IMR-90 (cell line): ENCODE measurements at regions not wholly inside any gene's neighbourhood (a gene's known extent, or its start where the extent isn't known, plus 50 kb on each side); places are given as distances from the start of the nearest gene placed in this dataset.

Experiments used
- ATAC-seq: fragments of 200-7000 bp; cut with Tn5 transposase; 2 replicates; pipeline ENCODE4 v1.9.1; 2020; ENCODE audit warnings: low read depth, mild to moderate bottlenecking, moderate library complexity
- BruUV-seq: library from RNA; stranded (reverse); fragments of 400-500 nt; replicated peaks from 2 replicates; lab custom pipeline; 2021; lab: Mats Ljungman, UMichigan
- CTCF ChIA-PET: fragments of 300-600 bp; formaldehyde crosslinking; extraction: SDS; loops from one replicate; lab custom pipeline; 2021; ENCODE audit warnings: antibody characterized with exemption; lab: Yijun Ruan, JAX
- POLR2A ChIA-PET: fragments of 300-600 bp; sonication (Branson Sonifier 250); formaldehyde crosslinking; loops from one replicate; lab custom pipeline; 2022; ENCODE audit warnings: antibody characterized with exemption; ENCODE audit not compliant: unreplicated experiment; lab: Charles Lee
- DNase-seq: peaks from one replicate; pipeline ENCODE4 v3.0.0; 2013
- H2AFZ ChIP-seq: replicated peaks from 2 replicates; pipeline ENCODE3; 2013; ENCODE audit warnings: low read length, mild to moderate bottlenecking; ENCODE audit not compliant: poor library complexity
- H2AK5ac ChIP-seq: 2 replicates; pipeline ENCODE4 v1.6.1; 2013; ENCODE audit warnings: low read depth, low read length, inconsistent platforms
- H2AK9ac ChIP-seq: replicated peaks from 2 replicates; pipeline ENCODE3; 2013; ENCODE audit warnings: mild to moderate bottlenecking, low read depth, low read length, moderate library complexity; ENCODE audit not compliant: poor library complexity
- H2BK120ac ChIP-seq: 2 replicates; pipeline ENCODE4 v1.6.1; 2013; ENCODE audit warnings: low read depth, low read length, inconsistent platforms
- H2BK15ac ChIP-seq: 3 replicates; pipeline ENCODE4 v1.6.1; 2013; ENCODE audit warnings: low read depth, low read length, inconsistent platforms
- H2BK20ac ChIP-seq: 2 replicates; pipeline ENCODE4 v1.6.1; 2013; ENCODE audit warnings: low read depth, mild to moderate bottlenecking, inconsistent platforms, low read length, moderate library complexity
- H2BK5ac ChIP-seq: 2 replicates; pipeline ENCODE4 v1.6.1; 2013; ENCODE audit warnings: mild to moderate bottlenecking, low read depth, low read length, inconsistent platforms; ENCODE audit not compliant: poor library complexity, severe bottlenecking
- H3K14ac ChIP-seq: replicated peaks from 2 replicates; pipeline ENCODE4 v1.6.1; 2013; ENCODE audit warnings: low read depth, low read length, inconsistent platforms
- H3K18ac ChIP-seq: 2 replicates; pipeline ENCODE4 v1.6.1; 2013; ENCODE audit warnings: low read depth, low read length, control low read depth
- H3K23ac ChIP-seq: 2 replicates; pipeline ENCODE4 v1.6.1; 2013; ENCODE audit warnings: low read depth, low read length, inconsistent platforms
- H3K27ac ChIP-seq: 2 replicates; pipeline ENCODE4 v1.5.1; 2013; ENCODE audit warnings: mild to moderate bottlenecking, control low read depth, low read length; ENCODE audit not compliant: insufficient read depth
- H3K27me3 ChIP-seq: 2 replicates; pipeline ENCODE4 v1.6.1; 2013; ENCODE audit warnings: low read length; ENCODE audit not compliant: control insufficient read depth, insufficient read depth
- H3K36me3 ChIP-seq: 2 replicates; pipeline ENCODE4 v1.6.1; 2013; ENCODE audit warnings: low read length, mixed read lengths; ENCODE audit not compliant: control insufficient read depth, insufficient read depth
- H3K4ac ChIP-seq: 2 replicates; pipeline ENCODE4 v1.6.1; 2013; ENCODE audit warnings: low read depth, low read length, inconsistent platforms
- H3K4me1 ChIP-seq: 2 replicates; pipeline ENCODE4 v1.6.1; 2013; ENCODE audit warnings: low read length, mixed read lengths; ENCODE audit not compliant: control insufficient read depth, insufficient read depth
- H3K4me2 ChIP-seq: 2 replicates; pipeline ENCODE4 v1.6.1; 2013; ENCODE audit warnings: low read depth, mild to moderate bottlenecking, control low read depth, low read length, moderate library complexity
- H3K4me3 ChIP-seq: 2 replicates; pipeline ENCODE4 v1.5.1; 2013; ENCODE audit warnings: low read depth, mild to moderate bottlenecking, control low read depth, low read length, moderate library complexity; ENCODE audit not compliant: insufficient read depth
- H3K56ac ChIP-seq: 2 replicates; pipeline ENCODE4 v1.6.1; 2013; ENCODE audit warnings: low read length, inconsistent platforms; ENCODE audit not compliant: insufficient read depth; ENCODE audit errors: extremely low read depth
- H3K79me1 ChIP-seq, 2 experiments: 2 replicates each; pipeline ENCODE4 v1.6.1; 2013; ENCODE audit warnings: low read length in 2 of 2, inconsistent platforms in 1 of 2, low read depth in 1 of 2
- H3K9ac ChIP-seq: 2 replicates; pipeline ENCODE4 v1.6.1; 2013; ENCODE audit warnings: low read depth, low read length, control low read depth
- H3K9me1 ChIP-seq: 2 replicates; pipeline ENCODE4 v1.6.1; 2013; ENCODE audit warnings: low read length, inconsistent platforms; ENCODE audit not compliant: insufficient read depth
- H3K9me3 ChIP-seq: 2 replicates; pipeline ENCODE4 v1.6.1; 2013; ENCODE audit warnings: low read length; ENCODE audit not compliant: control insufficient read depth, insufficient read depth
- H4K20me1 ChIP-seq: 2 replicates; pipeline ENCODE4 v1.6.1; 2013; ENCODE audit warnings: low read length, inconsistent platforms; ENCODE audit not compliant: insufficient read depth
- H4K5ac ChIP-seq: 2 replicates; pipeline ENCODE4 v1.6.1; 2013; ENCODE audit warnings: mild to moderate bottlenecking, low read depth, low read length, control low read depth
- H4K8ac ChIP-seq, 2 experiments: 2 replicates each; pipeline ENCODE4 v1.6.1; 2013; ENCODE audit warnings: low read depth in 2 of 2, low read length in 2 of 2, control low read depth in 1 of 2, inconsistent platforms in 1 of 2
- H4K91ac ChIP-seq: 2 replicates; pipeline ENCODE4 v1.6.1; 2013; ENCODE audit warnings: low read depth, low read length, inconsistent platforms; ENCODE audit not compliant: insufficient read depth
- BHLHE40 ChIP-seq: fragments of 150-350 bp; IDR thresholded peaks from 2 replicates; pipeline ENCODE4 v1.6.1; 2016; ENCODE audit warnings: mild to moderate bottlenecking, low read depth, low read length
- CEBPB ChIP-seq: IDR thresholded peaks from 2 replicates; pipeline ENCODE4 v1.6.1; 2012; ENCODE audit warnings: low read depth, low read length, improper control_type of control experiment
- CHD1 ChIP-seq: IDR thresholded peaks from 2 replicates; pipeline ENCODE4 v1.6.1; 2012; ENCODE audit warnings: low read depth, low read length, improper control_type of control experiment
- FOS ChIP-seq: fragments of 150-350 bp; IDR thresholded peaks from 2 replicates; pipeline ENCODE4 v1.6.1; 2016; ENCODE audit warnings: low read depth, low read length
- MAFK ChIP-seq: IDR thresholded peaks from 2 replicates; pipeline ENCODE4 v1.6.1; 2012; ENCODE audit warnings: low read depth, low read length, improper control_type of control experiment
- MAZ ChIP-seq: IDR thresholded peaks from 2 replicates; pipeline ENCODE4 v1.6.1; 2012; ENCODE audit warnings: low read depth, mild to moderate bottlenecking, low read length, improper control_type of control experiment, moderate library complexity, borderline replicate concordance
- MXI1 ChIP-seq: IDR thresholded peaks from 2 replicates; pipeline ENCODE4 v1.6.1; 2012; ENCODE audit warnings: low read depth, mild to moderate bottlenecking, low read length, moderate library complexity, borderline replicate concordance
- NFE2L2 ChIP-seq: fragments of 150-350 bp; IDR thresholded peaks from 2 replicates; pipeline ENCODE4 v1.6.1; 2016; ENCODE audit warnings: low read depth, mild to moderate bottlenecking, low read length
- POLR2A ChIP-seq: IDR thresholded peaks from 2 replicates; pipeline ENCODE4 v1.6.1; 2012; ENCODE audit warnings: mild to moderate bottlenecking, low read depth, low read length
- RAD21 ChIP-seq: IDR thresholded peaks from 2 replicates; pipeline ENCODE4 v1.6.1; 2012; ENCODE audit warnings: low read length, improper control_type of control experiment
- RCOR1 ChIP-seq: IDR thresholded peaks from 2 replicates; pipeline ENCODE4 v1.6.1; 2012; ENCODE audit warnings: mild to moderate bottlenecking, low read length, improper control_type of control experiment; ENCODE audit not compliant: insufficient replicate concordance
- RFX5 ChIP-seq: IDR thresholded peaks from 2 replicates; pipeline ENCODE4 v1.8.0; 2012; ENCODE audit warnings: low read depth, mild to moderate bottlenecking, low read length, moderate library complexity
- SMC3 ChIP-seq: fragments of 150-350 bp; IDR thresholded peaks from 2 replicates; pipeline ENCODE4 v1.6.1; 2016; ENCODE audit warnings: low read depth, mild to moderate bottlenecking, antibody characterized with exemption, low read length, moderate library complexity
- WGBS, 2 experiments: methylation state at CpG; one replicate each; pipeline versions ENCODE4 v1.1.5 to v1.1.7; 2013; ENCODE audit warnings: missing lambda C conversion rate in 2 of 2; ENCODE audit not compliant: insufficient read length in 1 of 2; ENCODE audit errors: extremely low coverage in 2 of 2; 5-methylcytosine and 5-hydroxymethylcytosine counted together
- dilution Hi-C: fragments of 300-500 bp; cut with HindIII; formaldehyde crosslinking; loops from one replicate; pipeline ENCODE4 v1.14.3; 2018; ENCODE audit warnings: low sequenced_read_pairs; ENCODE audit not compliant: unreplicated experiment
- in situ Hi-C: fragments of 300-500 bp; cut with MboI; formaldehyde crosslinking; loops from 3 replicates; pipeline ENCODE4 v1.14.3; 2019; ENCODE audit warnings: low sequenced_read_pairs, inconsistent platforms, mixed read lengths
- intact Hi-C: fragments of 100-400 bp; cut with micrococcal nuclease; formaldehyde crosslinking; loops from 2 replicates; pipeline ENCODE4 v1.10.0; 2022
- TF ChIP-seq, protein P1 (sequence below): conservative IDR thresholded peaks from 2 replicates; pipeline ENCODE4 v1.5.1; 2012; ENCODE audit warnings: mild to moderate bottlenecking, low read depth, low read length, improper control_type of control experiment
- TF ChIP-seq, protein P2 (sequence below): fragments of 150-350 bp; IDR thresholded peaks from 2 replicates; pipeline ENCODE4 v1.6.1; 2017; ENCODE audit warnings: mild to moderate bottlenecking, antibody characterized with exemption, low read length, low read depth
- TF ChIP-seq, protein P3 (sequence below): fragments of 150-350 bp; IDR thresholded peaks from 2 replicates; pipeline ENCODE4 v1.6.1; 2016; ENCODE audit warnings: low read depth, mild to moderate bottlenecking, low read length, moderate library complexity, borderline replicate concordance

DNA sequence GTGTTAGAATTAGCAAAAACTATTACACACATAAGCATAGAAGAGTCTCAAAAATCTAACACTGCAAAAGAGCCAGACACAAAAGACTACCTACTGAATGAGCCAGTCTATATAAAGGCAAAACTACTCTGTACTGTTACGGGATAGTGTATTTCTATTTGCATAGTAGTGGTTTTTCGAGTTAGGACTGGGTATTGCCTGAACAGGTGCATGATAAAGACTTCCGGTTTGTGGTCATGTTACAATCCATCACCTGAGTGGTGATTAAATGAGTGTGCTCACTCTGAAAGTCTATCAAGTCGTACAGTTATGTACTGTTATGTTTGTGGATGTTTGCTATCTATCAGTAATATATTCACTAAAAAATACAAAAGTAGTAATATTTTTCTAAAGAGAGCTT lies 523.3 kb upstream of the SYT4 start:
- Histone ChIP-seq H4K5ac (no peak overlapping the region), H2AK5ac (no peak overlapping the region), H3K27ac (no peak overlapping the region), H2BK120ac (no peak overlapping the region), H3K27me3 (no peaks in the 10 kb centered on the region), H3K9me3 (no peaks in the 10 kb centered on the region), H4K20me1 (no peaks in the 10 kb centered on the region), H2AK9ac (no peak overlapping the region), H2BK20ac (no peak overlapping the region), H4K8ac (no peak overlapping the region), H3K9ac (no peak overlapping the region), H3K4me3 (no peak overlapping the region), H3K4ac (no peak overlapping the region), H3K4me1 (no peaks in the 10 kb centered on the region), H3K18ac (no peak overlapping the region), H3K9me1 (no peaks in the 10 kb centered on the region), H2BK5ac (no peak overlapping the region), H3K79me1 (no peaks in the 10 kb centered on the region), H3K4me2 (no peak overlapping the region), H4K91ac (no peak overlapping the region), H2AFZ (no peak overlapping the region), H3K36me3 (no peaks in the 10 kb centered on the region), H2BK15ac (no peak overlapping the region), H3K14ac (no peak overlapping the region), H3K23ac (no peak overlapping the region), H3K56ac (no peak overlapping the region)
- intact Hi-C loops = loop anchor here (10.0 kb wide), 1 partner anchor 64 kb away; no protein-coding TSS in a partner anchor
- in situ Hi-C loops = no loop called here
- dilution Hi-C loops = no loop called here
- no TSS peak for BruUV-seq
- ChIA-PET POLR2A (no interaction called here), CTCF (no interaction called here)
- ATAC-seq (no peak), DNase-seq (no peak)
- TF ChIP-seq MXI1 = no peak
- TF ChIP-seq RCOR1 = no peak
- TF ChIP-seq, protein P1, sequence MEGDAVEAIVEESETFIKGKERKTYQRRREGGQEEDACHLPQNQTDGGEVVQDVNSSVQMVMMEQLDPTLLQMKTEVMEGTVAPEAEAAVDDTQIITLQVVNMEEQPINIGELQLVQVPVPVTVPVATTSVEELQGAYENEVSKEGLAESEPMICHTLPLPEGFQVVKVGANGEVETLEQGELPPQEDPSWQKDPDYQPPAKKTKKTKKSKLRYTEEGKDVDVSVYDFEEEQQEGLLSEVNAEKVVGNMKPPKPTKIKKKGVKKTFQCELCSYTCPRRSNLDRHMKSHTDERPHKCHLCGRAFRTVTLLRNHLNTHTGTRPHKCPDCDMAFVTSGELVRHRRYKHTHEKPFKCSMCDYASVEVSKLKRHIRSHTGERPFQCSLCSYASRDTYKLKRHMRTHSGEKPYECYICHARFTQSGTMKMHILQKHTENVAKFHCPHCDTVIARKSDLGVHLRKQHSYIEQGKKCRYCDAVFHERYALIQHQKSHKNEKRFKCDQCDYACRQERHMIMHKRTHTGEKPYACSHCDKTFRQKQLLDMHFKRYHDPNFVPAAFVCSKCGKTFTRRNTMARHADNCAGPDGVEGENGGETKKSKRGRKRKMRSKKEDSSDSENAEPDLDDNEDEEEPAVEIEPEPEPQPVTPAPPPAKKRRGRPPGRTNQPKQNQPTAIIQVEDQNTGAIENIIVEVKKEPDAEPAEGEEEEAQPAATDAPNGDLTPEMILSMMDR = no peak
- no peak for TF ChIP-seq SMC3
- no peak for TF ChIP-seq MAFK
- TF ChIP-seq NFE2L2 = no peak
- TF ChIP-seq, protein P2, sequence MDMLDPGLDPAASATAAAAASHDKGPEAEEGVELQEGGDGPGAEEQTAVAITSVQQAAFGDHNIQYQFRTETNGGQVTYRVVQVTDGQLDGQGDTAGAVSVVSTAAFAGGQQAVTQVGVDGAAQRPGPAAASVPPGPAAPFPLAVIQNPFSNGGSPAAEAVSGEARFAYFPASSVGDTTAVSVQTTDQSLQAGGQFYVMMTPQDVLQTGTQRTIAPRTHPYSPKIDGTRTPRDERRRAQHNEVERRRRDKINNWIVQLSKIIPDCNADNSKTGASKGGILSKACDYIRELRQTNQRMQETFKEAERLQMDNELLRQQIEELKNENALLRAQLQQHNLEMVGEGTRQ = no peak
- no peak for TF ChIP-seq CEBPB
- TF ChIP-seq RAD21 = no peak
- TF ChIP-seq FOS = no peak
- TF ChIP-seq CHD1 = no peak
- TF ChIP-seq, protein P3, sequence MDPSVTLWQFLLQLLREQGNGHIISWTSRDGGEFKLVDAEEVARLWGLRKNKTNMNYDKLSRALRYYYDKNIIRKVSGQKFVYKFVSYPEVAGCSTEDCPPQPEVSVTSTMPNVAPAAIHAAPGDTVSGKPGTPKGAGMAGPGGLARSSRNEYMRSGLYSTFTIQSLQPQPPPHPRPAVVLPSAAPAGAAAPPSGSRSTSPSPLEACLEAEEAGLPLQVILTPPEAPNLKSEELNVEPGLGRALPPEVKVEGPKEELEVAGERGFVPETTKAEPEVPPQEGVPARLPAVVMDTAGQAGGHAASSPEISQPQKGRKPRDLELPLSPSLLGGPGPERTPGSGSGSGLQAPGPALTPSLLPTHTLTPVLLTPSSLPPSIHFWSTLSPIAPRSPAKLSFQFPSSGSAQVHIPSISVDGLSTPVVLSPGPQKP = no peak
- no peak for TF ChIP-seq MAZ
- no peak for TF ChIP-seq POLR2A
- no peak for TF ChIP-seq BHLHE40
- no peak for TF ChIP-seq RFX5
- no CpG with 5 or more reads among the region's 4 CpGs for WGBS, 2 experiments
